Activated CD4-positive, alpha-beta memory T cell treated with anti-CD3 and anti-CD28 coated beads for 36 hours (primary cell): ENCODE measurements at regions not wholly inside any gene's neighbourhood (a gene's known extent, or its start where the extent isn't known, plus 50 kb on each side); places are given as distances from the start of the nearest gene placed in this dataset.

Experiments
- CTCF ChIA-PET: fragments of 350-600 bp; sonication (Branson Sonifier 250); formaldehyde crosslinking; loops from one replicate; lab custom pipeline; 2021; ENCODE audit warnings: antibody characterized with exemption, inconsistent platforms; lab: Charles Lee
- POLR2A ChIA-PET: fragments of 350-600 bp; sonication (Branson Sonifier 250); formaldehyde crosslinking; loops from one replicate; lab custom pipeline; 2021; ENCODE audit warnings: antibody characterized with exemption; lab: Charles Lee
- DNase-seq: peaks from one replicate; pipeline ENCODE4 v3.0.0-alpha.2; 2020
- H3K27ac Mint-ChIP-seq: one replicate; pipeline ENCODE4 v1.8.0; 2021; ENCODE audit warnings: mixed read lengths
- H3K27me3 Mint-ChIP-seq: one replicate; pipeline ENCODE4 v1.8.0; 2021; ENCODE audit warnings: mixed read lengths
- H3K36me3 Mint-ChIP-seq: one replicate; pipeline ENCODE4 v1.8.0; 2021; ENCODE audit warnings: mixed read lengths
- H3K4me1 Mint-ChIP-seq: one replicate; pipeline ENCODE4 v1.8.0; 2021; ENCODE audit warnings: low read depth, mixed read lengths
- H3K4me3 Mint-ChIP-seq: one replicate; pipeline ENCODE4 v1.8.0; 2021; ENCODE audit warnings: mild to moderate bottlenecking, mixed read lengths
- H3K9me3 Mint-ChIP-seq: one replicate; pipeline ENCODE4 v1.8.0; 2021; ENCODE audit warnings: mixed read lengths
- intact Hi-C: fragments of 100-400 bp; cut with micrococcal nuclease; formaldehyde crosslinking; loops from one replicate; pipeline ENCODE4 v1.15.1; 2023

DNA sequence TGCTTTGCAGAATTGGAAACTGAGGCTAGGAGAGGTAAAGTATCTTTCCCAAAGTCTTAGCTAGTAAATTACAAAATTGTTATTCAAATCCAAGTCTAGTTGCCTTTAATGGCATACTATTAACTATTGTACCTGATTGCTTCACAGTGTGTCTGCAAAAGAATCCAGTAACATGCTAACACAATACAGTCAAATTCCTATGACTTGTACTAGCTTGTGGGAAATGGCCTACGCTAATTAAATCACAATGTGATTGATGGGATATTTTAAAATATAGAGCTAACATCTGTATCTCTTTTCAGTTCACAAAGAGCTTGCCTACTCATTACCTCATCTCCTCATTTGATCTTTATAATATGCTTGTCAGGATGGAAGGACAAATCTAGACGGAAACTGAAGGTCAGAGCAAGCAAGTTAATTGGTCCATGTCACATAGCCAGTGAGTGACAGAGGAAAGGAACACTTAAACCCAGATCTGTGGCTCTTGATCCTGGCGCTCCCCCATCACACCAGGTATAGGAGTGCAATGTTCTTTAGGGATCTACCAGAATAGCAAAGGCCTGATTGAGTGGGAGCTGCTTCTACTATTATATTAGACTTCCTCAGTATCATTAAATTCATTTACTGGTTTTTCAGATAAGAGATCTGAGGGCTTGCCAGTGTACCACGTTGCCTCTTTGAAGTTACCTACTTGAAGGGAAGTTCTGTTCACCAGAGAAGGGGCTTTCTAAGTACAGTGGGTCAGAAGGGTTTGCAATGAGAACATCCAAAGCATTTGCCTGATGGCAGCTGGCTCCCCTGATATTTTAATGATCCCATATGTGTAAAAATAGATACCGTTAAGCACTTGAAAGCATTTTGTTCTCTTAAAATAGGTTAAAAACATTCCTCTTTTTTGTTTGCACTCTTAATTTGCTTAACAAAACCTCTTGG is 213.6 kb upstream of the SESN3 start:
- Mint-ChIP-seq H3K4me1 (peaks cover 15% of the 10 kb centered on the region), H3K9me3 (no peaks in the 10 kb centered on the region), H3K27ac (no peak overlapping the region), H3K27me3 (no peaks in the 10 kb centered on the region), H3K36me3 (no peaks in the 10 kb centered on the region), H3K4me3 (no peak overlapping the region)
- ChIA-PET CTCF (interaction anchor here (2.5 kb wide), 1 partner anchor 261 kb away, joined by 9 read pairs; no protein-coding TSS in a partner anchor), POLR2A (no interaction called here)
- intact Hi-C loops: loop anchor here (5.0 kb wide), 1 partner anchor 243 kb away; no protein-coding TSS in a partner anchor
- no peak for DNase-seq

- H3K27me3 Mint-ChIP-seq: no peaks in the 10 kb centered on the region
- POLR2A ChIA-PET: no interaction called here
- peaks cover 15% of the 10 kb centered on the region for H3K4me1 Mint-ChIP-seq
- no peaks in the 10 kb centered on the region for H3K9me3 Mint-ChIP-seq
- CTCF ChIA-PET: no interaction called here
- no peak overlapping the region for H3K4me3 Mint-ChIP-seq
- H3K27ac Mint-ChIP-seq: no peak overlapping the region
- no peaks in the 10 kb centered on the region for H3K36me3 Mint-ChIP-seq
- intact Hi-C loops: loop anchor here (5.0 kb wide), 1 partner anchor 244 kb away; no protein-coding TSS in a partner anchor
- DNase-seq: peak; percentile 63
These were observed 212.4 kb upstream of the SESN3 start for GRCh38 chr11:95443386-95443785.

GRCh38 chr11:95442531-95443050 is 211.6 kb upstream of the SESN3 start:
- CTCF ChIA-PET: interaction anchor here (1.0 kb wide), 1 partner anchor 12 kb away, joined by 3 read pairs; no protein-coding TSS in a partner anchor
- intact Hi-C loops: loop anchor here (5.0 kb wide), 1 partner anchor 245 kb away; no protein-coding TSS in a partner anchor
- POLR2A ChIA-PET: no interaction called here
- Mint-ChIP-seq H3K27ac (no peak overlapping the region), H3K4me3 (no peak overlapping the region), H3K27me3 (no peaks in the 10 kb centered on the region), H3K4me1 (peaks cover 15% of the 10 kb centered on the region), H3K9me3 (no peaks in the 10 kb centered on the region), H3K36me3 (no peaks in the 10 kb centered on the region)
- DNase-seq: no peak

- Mint-ChIP-seq H3K36me3 (no peaks in the 10 kb centered on the region), H3K27ac (no peak overlapping the region), H3K4me3 (no peak overlapping the region), H3K9me3 (no peaks in the 10 kb centered on the region), H3K4me1 (peaks cover 7% of the 10 kb centered on the region), H3K27me3 (no peaks in the 10 kb centered on the region)
- DNase-seq: no peak
- intact Hi-C loops: no loop called here
- POLR2A ChIA-PET: no interaction called here
- CTCF ChIA-PET: no interaction called here
These were observed 204.8 kb upstream of the SESN3 start for GRCh38 chr11:95435628-95436353.

- Mint-ChIP-seq H3K9me3 (no peaks in the 10 kb centered on the region), H3K4me3 (no peak overlapping the region), H3K36me3 (no peaks in the 10 kb centered on the region), H3K27ac (no peak overlapping the region), H3K4me1 (peaks cover 7% of the 10 kb centered on the region), H3K27me3 (no peaks in the 10 kb centered on the region)
- no peak for DNase-seq
- POLR2A ChIA-PET: no interaction called here
- intact Hi-C loops: no loop called here
- CTCF ChIA-PET: no interaction called here
These were observed 204.2 kb upstream of the SESN3 start for GRCh38 chr11:95435192-95435591.

GRCh38 chr11:95434489-95435057 is 203.6 kb upstream of the SESN3 start:
- Mint-ChIP-seq H3K27me3 (no peaks in the 10 kb centered on the region), H3K36me3 (no peaks in the 10 kb centered on the region), H3K4me3 (no peak overlapping the region), H3K9me3 (no peaks in the 10 kb centered on the region), H3K4me1 (peaks cover 7% of the 10 kb centered on the region), H3K27ac (no peak overlapping the region)
- POLR2A ChIA-PET: no interaction called here
- intact Hi-C loops: no loop called here
- no peak for DNase-seq
- CTCF ChIA-PET: no interaction called here

GRCh38 chr11:95434009-95434408 is 203.0 kb upstream of the SESN3 start:
- CTCF ChIA-PET: no interaction called here
- Mint-ChIP-seq H3K4me3 (no peak overlapping the region), H3K27ac (no peak overlapping the region), H3K9me3 (no peaks in the 10 kb centered on the region), H3K4me1 (peaks cover 7% of the 10 kb centered on the region), H3K27me3 (no peaks in the 10 kb centered on the region), H3K36me3 (no peaks in the 10 kb centered on the region)
- intact Hi-C loops: no loop called here
- DNase-seq: no peak
- POLR2A ChIA-PET: no interaction called here

DNA sequence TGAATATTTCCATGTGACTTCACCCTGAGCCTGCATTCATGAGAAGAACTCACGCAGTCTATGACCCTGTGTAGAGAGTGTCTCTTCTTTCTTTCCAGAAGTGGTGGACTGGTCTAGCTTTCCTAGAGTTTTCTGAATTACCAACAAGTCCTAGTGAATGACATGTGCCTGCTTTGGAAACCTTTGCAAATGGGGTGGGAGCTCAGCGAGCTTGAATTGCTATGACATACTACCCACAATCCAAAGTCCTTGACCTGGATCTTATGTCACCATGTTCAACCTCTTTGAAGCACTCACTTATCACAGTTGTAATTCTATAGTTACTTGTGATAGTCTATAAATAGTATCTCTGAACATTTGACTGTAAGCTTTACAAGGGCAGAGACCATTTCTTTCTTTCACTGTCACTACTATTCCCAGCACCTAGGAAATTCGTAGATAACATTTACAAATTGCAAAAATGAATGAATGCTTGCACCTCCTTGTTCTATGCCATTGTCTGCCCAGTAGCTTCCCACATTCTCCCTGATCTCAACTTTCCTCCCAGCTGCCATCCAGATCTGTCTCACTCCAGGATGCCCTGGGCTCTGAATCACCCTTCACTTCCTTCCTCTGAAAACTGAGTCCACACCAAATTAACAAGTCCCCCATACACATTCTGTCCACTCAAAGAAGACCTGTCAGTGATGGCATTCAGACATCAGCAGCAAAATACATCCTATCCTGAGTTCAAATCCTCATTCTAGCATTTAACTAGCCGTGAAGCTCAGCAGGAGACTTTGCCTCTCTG is 201.9 kb upstream of the SESN3 start:
- Mint-ChIP-seq H3K27me3 (no peaks in the 10 kb centered on the region), H3K36me3 (no peaks in the 10 kb centered on the region), H3K27ac (no peak overlapping the region), H3K9me3 (no peaks in the 10 kb centered on the region), H3K4me1 (peaks cover 7% of the 10 kb centered on the region), H3K4me3 (no peak overlapping the region)
- CTCF ChIA-PET: no interaction called here
- DNase-seq: no peak
- POLR2A ChIA-PET: no interaction called here
- intact Hi-C loops: no loop called here

- intact Hi-C loops: no loop called here
- H3K9me3 Mint-ChIP-seq: no peaks in the 10 kb centered on the region
- ChIA-PET CTCF (no interaction called here), POLR2A (no interaction called here)
- H3K4me3 Mint-ChIP-seq: no peak overlapping the region
- H3K27ac Mint-ChIP-seq: no peak overlapping the region
- H3K36me3 Mint-ChIP-seq: no peaks in the 10 kb centered on the region
- no peak for DNase-seq
- H3K4me1 Mint-ChIP-seq: peaks cover 2% of the 10 kb centered on the region
- peaks cover 2% of the 10 kb centered on the region for H3K27me3 Mint-ChIP-seq
These were observed 198.4 kb upstream of the SESN3 start for GRCh38 chr11:95429376-95429907.

DNA sequence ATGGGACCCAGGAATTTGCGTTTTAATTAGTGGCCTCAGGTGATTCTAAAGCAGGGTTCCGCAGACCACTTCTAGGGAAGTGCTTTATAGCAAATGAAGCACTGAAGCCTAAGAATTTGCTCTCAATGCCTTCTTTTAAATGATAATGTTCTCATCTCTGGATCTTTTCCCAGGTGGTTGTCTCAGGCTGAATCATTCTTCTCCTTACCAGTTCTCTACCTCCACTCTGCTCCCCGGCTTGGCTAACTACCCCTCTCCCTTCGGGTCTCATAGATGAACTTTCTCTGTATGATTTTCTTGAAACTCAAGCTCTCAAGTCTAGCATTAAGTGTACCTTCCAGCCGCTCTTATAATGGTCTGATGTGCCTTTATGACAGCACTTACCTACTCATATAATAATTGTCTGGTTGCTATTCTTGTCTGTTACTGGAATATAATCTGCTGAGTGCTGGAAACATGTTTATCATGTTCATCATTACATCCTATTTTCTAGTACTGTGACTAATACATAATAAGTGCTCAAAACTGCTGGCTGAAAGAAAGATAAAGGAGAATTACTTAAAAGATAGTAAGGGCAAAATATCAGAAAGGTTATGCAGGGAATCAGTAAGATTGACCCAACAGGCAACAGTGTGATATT is 195.9 kb upstream of the SESN3 start:
- H3K9me3 Mint-ChIP-seq: no peaks in the 10 kb centered on the region
- POLR2A ChIA-PET: no interaction called here
- intact Hi-C loops: no loop called here
- CTCF ChIA-PET: no interaction called here
- peaks cover 2% of the 10 kb centered on the region for H3K27me3 Mint-ChIP-seq
- H3K36me3 Mint-ChIP-seq: no peaks in the 10 kb centered on the region
- DNase-seq: no peak
- H3K4me3 Mint-ChIP-seq: no peak overlapping the region
- no peaks in the 10 kb centered on the region for H3K4me1 Mint-ChIP-seq
- no peak overlapping the region for H3K27ac Mint-ChIP-seq

DNA sequence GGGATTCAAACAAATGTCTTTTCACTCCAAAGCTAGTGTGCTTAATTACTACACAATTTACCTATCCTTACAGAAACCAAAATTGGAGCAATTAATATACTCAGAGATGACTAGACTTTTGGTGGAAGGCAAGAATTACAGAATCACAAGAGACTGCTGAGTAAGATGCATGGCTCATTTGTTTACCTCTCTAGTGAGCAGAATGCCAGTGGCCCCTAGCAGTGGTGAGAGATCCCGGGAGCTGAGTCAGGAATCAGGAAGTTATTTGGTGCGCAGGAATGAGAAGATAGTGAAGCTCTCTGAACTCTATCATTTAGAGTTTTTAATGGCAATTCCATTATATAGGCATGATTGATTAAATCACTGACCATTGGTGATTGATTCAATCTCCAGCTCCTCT is 188.9 kb upstream of the SESN3 start:
- intact Hi-C loops: no loop called here
- no peak overlapping the region for H3K27ac Mint-ChIP-seq

More for the DNA sequence above, 188.9 kb upstream of the SESN3 start:
- Mint-ChIP-seq H3K9me3 (no peaks in the 10 kb centered on the region), H3K4me3 (no peak overlapping the region), H3K4me1 (peaks cover 4% of the 10 kb centered on the region), H3K36me3 (no peaks in the 10 kb centered on the region), H3K27me3 (no peaks in the 10 kb centered on the region)
- POLR2A ChIA-PET: no interaction called here
- CTCF ChIA-PET: no interaction called here
- DNase-seq: no peak
